Endothelial cell of hepatic sinusoid (primary cell): ENCODE measurements at regions not wholly inside any gene's neighbourhood (a gene's known extent, or its start where the extent isn't known, plus 50 kb on each side); places are given as distances from the start of the nearest gene placed in this dataset.
"Not testable (repeated sequence)": the region's sequence is repeated elsewhere in the genome, so short reads cannot be mapped to it uniquely, and the experiment has no call there.

Source experiments
- in situ Hi-C: cut with HindIII; loops from 2 replicates; pipeline ENCODE4 v1.10.0; 2017; ENCODE audit warnings: low sequenced_read_pairs

- in situ Hi-C loops: no loop called here
Observed at GRCh38 chr12:38157933-38158401, 158.6 kb upstream of the ALG10B start.

DNA sequence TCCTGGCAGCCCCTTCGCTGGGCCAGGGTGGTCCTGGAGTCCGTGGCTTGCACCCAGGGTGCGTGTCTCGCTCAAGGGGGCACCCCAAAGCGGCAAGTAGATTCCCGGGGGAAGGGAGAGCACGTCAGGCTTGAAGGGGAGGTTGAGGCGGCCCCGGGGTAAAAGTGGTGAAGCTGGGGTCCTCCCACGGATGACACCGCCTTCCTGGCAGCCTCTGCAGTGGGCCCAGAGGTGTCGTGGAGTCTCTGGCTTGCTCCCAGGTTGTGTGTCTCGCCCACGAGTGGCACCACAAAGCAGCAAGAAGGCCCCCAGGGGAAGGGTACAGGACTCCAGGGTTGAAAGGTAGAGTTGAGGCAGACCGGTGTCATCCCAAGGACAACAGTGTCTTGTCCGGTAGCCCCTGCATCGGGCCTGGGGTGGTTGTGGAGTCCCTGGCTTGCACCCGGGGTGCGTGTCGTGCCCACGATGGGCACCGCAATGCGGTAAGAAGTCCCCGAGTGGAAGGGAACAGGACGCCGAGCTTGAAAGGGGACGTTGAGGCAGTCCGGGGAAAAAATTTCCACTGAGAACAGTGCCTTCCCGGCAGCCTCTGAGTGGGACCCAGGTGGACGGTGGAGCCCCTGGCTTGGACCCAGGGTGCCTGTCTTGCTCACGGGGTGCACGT lies 158.0 kb upstream of the ALG10B start:
- in situ Hi-C loops: no loop called here

DNA sequence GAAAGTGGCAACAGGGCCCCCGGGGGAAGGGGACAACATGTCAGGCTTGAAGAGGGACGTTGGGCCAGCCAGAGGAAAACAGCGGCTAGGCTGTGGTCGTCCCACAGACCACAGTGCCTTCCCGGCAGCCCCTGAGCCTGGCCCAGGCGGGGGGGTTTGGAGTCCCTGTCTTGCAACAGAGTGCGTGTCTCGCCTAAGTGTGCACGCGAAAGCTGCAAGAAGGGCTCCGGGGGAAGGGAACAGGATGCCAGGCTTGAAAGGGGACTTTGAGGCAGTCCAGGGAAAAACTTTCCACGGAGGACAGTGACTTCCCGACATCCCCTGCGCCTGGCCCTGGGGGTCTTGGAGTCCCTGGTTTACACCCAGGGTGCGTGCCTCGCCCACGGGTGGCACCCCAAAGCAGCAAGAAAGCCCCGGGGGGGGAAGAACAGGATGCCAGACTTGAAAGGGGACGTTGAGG lies 157.5 kb upstream of the ALG10B start:
- in situ Hi-C loops: no loop called here

DNA sequence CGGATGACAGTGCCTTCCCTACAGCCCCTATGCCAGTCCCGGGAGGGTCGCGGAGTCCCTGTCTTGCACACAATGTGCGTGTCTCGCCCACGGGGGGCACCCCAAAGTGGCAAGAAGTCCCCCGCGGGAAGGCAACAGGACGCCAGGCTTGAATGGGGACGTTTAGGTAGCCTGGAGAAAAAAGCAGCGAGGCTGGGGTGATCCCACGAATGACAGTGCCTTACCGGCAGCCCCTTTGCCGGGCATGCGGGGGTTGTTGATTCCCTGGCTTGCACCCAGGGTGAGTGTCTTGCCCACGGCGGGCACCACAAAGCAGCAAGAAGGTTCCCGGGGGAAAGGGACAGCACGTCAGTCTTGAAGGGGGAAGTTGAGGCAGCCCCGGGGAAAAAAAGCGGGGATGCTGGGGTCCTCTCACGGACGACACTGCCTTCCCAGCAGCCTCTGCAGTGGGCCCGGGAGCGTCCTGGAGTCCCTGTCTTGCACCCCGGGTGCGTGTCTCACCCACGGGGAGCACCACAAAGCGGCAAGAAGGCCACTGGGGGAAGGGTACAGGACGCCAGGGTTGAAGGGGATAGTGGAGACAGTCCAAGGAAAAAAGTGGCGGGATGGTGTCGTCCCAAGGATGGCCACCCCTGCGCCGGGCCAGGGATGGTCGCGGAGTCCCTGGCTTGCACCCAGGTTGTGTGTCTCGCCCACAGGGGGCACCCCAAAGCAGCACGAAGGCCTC lies 156.8 kb upstream of the ALG10B start:
- in situ Hi-C loops: no loop called here

DNA sequence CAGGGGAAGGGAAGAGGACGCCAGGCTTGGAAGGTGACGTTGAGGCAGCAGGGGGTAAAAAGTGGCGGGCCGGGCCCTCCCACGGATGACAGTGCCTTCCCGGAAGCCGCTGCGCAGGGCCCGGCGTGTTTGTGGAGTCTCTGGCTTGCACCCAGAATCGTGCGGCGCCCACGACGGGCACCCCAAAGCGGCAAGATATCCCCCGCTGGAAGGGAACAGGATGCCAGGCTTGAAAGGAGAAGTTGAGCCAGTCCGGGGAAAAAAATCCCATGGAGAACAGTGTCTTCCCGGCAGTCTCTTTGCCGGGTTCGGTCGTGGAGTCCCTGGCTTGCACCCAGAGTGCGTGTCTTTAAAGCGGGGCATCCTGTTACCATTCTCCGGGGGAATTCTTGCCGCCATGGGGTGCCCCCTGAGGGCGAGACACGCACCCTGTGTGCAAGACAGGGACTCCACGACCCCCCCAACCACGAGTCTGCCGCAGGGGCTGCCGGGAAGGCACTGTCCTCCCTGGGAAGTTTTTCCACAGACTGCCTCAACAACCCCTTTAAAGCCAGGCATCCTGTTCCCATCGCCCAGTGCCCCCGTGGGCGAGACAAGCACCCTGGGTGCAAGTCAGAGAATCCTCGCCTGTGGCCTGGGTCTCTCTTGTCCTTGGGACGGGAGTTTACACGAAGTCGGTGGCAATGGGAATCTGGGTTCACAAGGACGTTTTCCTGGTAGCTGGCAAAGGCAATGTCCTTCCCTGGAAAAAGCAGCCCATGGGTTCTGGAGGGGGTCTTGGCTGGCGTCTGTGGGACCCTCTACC lies 156.1 kb upstream of the ALG10B start:
- in situ Hi-C loops: no loop called here

GRCh38 chr12:38161123-38162000 lies 155.2 kb upstream of the ALG10B start:
- in situ Hi-C loops: no loop called here

- in situ Hi-C loops: no loop called here
Observed at GRCh38 chr12:38162013-38162412, 154.6 kb upstream of the ALG10B start.

DNA sequence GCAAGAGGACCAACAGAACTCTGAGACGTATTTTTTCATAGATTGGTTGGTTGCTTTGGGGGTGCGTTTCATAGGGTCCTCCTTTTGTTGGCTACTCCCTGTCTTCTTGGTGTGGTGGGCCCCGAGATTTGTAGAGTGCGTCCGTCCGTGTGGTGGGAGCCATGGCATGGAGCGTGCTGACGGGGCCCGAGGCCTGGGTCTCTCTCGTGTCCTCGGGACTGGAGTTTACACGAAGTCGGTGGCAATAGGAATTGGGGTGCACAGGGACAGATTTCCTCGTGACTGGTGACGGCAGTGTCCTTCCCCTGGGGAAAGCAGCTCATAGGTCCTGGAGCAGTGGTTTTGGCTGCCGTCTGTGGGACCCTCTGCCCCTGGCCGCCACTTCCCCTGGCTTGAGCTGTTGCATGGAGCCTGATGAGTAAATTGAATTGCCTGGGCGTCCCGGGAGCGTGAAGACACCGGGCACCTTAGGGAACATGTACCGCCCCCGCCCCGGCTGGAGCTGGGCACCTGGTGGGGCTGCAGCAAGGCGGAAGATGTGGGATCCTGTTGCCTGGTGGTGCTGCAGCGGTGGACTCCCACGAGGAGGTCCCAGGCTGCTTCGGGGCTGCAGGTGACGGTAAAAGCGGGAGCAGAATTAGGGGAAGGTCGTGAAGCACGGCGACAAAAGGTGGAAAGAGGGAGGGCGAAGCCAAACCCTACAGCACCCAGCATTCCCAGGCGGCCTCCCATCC lies 153.7 kb upstream of the ALG10B start:
- in situ Hi-C loops: no loop called here

GRCh38 chr12:38163442-38163801 lies 153.2 kb upstream of the ALG10B start:
- in situ Hi-C loops: no loop called here

- in situ Hi-C loops: no loop called here
Observed at GRCh38 chr12:38166225-38166624, 150.3 kb upstream of the ALG10B start.

DNA sequence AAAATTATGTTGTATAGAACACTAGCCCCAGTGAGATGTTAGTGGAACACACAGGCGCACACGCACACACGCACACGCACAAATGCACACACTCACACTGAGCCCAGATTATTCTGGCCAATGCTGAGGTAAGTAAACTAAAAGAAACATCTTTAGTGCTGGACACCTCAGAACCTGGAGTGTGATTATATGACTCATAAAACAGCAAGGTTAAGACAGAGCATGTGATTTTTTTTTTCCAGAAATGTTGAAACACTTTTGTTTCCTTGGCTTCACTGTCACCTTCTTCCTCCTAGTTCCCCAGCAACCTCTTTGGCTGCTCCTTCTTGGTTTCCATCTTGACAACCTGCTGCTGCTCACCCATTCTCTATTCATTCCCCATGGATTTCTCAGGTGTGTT lies 141.0 kb upstream of the ALG10B start:
- in situ Hi-C loops: no loop called here

GRCh38 chr12:38183617-38184016 lies 133.0 kb upstream of the ALG10B start:
- in situ Hi-C loops: not testable (repeated sequence)

DNA sequence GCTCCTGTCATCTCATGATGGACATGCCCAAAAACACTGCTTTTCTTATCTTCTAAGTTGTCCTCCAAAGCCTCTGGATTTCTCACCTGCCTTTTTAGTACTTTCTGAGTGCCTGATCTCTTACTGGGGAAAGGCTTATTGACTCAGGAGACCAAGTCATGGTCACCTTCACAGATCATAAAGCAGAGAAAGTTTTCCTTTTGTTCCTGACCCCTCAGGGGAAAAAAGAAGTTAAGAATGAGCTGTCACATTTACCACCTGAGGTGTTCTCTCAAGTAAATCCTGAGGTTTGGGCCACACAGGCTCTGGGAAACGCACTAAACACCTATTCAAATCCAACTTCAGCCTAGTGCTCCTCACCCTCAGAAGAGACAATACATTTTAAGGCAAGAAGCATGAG lies 119.3 kb upstream of the ALG10B start:
- in situ Hi-C loops: not testable (repeated sequence)

DNA sequence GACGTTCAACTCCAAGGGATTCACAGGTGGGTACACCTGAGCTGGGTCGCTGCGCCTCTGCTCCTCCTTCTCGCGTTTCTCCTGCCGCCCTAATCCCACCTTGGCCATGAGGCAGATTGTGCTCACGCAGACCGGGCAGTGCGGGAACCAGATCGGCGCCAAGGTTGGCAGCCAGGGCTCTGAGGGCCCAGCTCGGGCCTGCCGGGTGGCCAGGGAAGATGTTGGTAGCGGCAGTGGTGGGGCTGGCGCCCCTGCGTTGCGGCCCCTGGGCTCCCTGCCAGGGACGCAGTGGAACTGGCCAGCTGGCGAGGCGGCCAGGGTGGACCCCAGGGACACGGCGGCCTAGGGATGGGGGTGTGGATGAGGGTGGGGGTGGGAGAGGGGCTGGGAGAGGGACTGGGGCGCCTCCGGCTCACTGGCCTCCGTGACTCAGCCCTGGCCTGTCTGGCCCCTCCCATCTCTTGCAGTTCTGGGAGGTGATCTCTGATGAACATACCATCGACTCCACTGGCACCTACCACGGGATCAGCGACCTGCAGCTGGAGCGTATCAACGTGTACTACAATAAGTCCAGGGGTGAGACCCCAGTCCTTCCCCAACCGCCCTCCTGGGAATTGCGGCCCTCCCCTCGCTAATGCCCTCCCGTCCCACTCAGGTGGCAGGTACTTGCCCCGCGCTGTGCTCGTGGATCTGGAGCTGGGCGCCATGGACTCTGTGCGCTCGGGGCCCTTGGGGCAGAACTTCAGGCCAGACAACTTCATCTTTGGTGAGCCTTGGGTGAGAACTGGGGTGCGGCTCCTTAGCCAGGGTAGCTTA lies 114.9 kb upstream of the ALG10B start:
- in situ Hi-C loops: no loop called here

- in situ Hi-C loops: no loop called here
Observed at GRCh38 chr12:38204831-38205230, 111.7 kb upstream of the ALG10B start.

DNA sequence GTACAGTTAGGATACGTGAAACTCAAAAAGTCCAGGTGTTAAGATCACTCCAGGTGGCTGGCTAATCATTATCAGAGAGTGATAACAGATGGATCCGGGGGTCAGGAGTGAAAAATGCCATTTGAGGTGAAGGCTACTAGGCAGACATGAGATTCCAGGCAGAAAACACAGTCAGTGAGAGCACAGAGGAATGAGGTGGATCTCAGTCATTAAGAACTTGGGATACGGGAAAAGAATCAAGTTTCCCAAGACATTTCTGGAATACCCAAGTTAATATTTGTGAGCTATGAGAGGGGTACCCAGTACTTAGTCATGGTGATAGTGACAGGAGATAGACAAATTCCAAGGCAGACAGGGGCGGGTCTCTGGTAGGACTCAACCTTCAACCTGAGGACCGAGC lies 94.6 kb upstream of the ALG10B start:
- in situ Hi-C loops: no loop called here

GRCh38 chr12:38238328-38238727 lies 78.2 kb upstream of the ALG10B start:
- in situ Hi-C loops: not testable (repeated sequence)

GRCh38 chr12:38253778-38254177 lies 62.8 kb upstream of the ALG10B start:
- in situ Hi-C loops: no loop called here

DNA sequence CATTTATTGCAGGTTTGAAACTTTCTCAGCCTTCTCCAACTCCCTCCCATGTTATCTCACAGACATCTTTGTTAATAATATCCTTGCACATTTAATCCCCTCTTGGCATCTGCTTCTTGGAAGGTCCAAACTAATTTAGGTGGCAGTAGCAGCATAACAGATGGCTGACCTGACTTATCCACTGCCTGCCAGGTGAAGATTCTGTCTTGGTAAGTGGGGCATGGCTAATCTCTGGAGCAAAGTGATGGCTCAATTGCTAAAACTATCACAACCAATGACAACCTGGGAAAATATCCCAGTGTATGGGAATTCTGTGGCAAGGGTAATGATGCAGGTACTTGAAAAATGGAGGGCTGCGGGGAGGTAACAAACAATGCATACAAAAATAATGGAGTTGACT lies 58.2 kb upstream of the ALG10B start:
- in situ Hi-C loops: no loop called here
